HPDE6-E6E7 (cell line): ENCODE measurements at regions not wholly inside any gene's neighbourhood (a gene's known extent, or its start where the extent isn't known, plus 50 kb on each side); places are given as distances from the start of the nearest gene placed in this dataset.

Experiments used
- DNase-seq: peaks from one replicate; pipeline ENCODE4 v3.0.0; 2011; ENCODE audit warnings: missing footprints; ENCODE audit errors: extremely low spot score

GRCh38 chr1:113219377-113219776 is 146.4 kb downstream of the LRIG2 start:
- DNase-seq: no peak

- DNase-seq: no peak
Observed at GRCh38 chr1:113219828-113220227, 146.8 kb downstream of the LRIG2 start.

- DNase-seq: no peak
Observed at GRCh38 chr1:113223040-113223439, 150.0 kb downstream of the LRIG2 start.

- no peak for DNase-seq
Observed at GRCh38 chr1:113223546-113223945, 150.5 kb downstream of the LRIG2 start.

- no peak for DNase-seq
Observed at GRCh38 chr1:113226148-113226547, 153.2 kb downstream of the LRIG2 start.

GRCh38 chr1:113231866-113232265 is 158.4 kb upstream of the MAGI3 start:
- no peak for DNase-seq

- DNase-seq: no peak
Observed at GRCh38 chr1:113233441-113233840, 156.9 kb upstream of the MAGI3 start.

- no peak for DNase-seq
Observed at GRCh38 chr1:113241237-113241636, 149.1 kb upstream of the MAGI3 start.

- DNase-seq: no peak
Observed at GRCh38 chr1:113242481-113242880, 147.8 kb upstream of the MAGI3 start.

- DNase-seq: no peak
Observed at GRCh38 chr1:113243529-113243928, 146.8 kb upstream of the MAGI3 start.

- no peak for DNase-seq
Observed at GRCh38 chr1:113244112-113244820, 146.0 kb upstream of the MAGI3 start.

GRCh38 chr1:113245252-113245651 is 145.1 kb upstream of the MAGI3 start:
- DNase-seq: no peak

- DNase-seq: no peak
Observed at GRCh38 chr1:113246929-113247328, 143.4 kb upstream of the MAGI3 start.

- DNase-seq: peak; percentile 27
Observed at GRCh38 chr1:113247355-113247754, 143.0 kb upstream of the MAGI3 start.

- peak; percentile 66 for DNase-seq
Observed at GRCh38 chr1:113247782-113248181, 142.5 kb upstream of the MAGI3 start.

GRCh38 chr1:113248494-113248893 is 141.8 kb upstream of the MAGI3 start:
- no peak for DNase-seq

- DNase-seq: no peak
Observed at GRCh38 chr1:113250161-113250560, 140.2 kb upstream of the MAGI3 start.

GRCh38 chr1:113252166-113252565 is 138.1 kb upstream of the MAGI3 start:
- DNase-seq: no peak

GRCh38 chr1:113253187-113253586 is 137.1 kb upstream of the MAGI3 start:
- no peak for DNase-seq

GRCh38 chr1:113253590-113253989 is 136.7 kb upstream of the MAGI3 start:
- DNase-seq: no peak

- no peak for DNase-seq
Observed at GRCh38 chr1:113255038-113255719, 135.1 kb upstream of the MAGI3 start.

GRCh38 chr1:113255720-113256347 is 134.5 kb upstream of the MAGI3 start:
- peak; percentile 25 for DNase-seq

- DNase-seq: no peak
Observed at GRCh38 chr1:113256348-113256729, 134.0 kb upstream of the MAGI3 start.
